Neuronal stem cell (in vitro differentiated cells): ENCODE measurements at regions not wholly inside any gene's neighbourhood (a gene's known extent, or its start where the extent isn't known, plus 50 kb on each side); places are given as distances from the start of the nearest gene placed in this dataset.
A peak's percentile ranks its signal among the peaks of the same experiment; 100 is the strongest.

Experiments
- DNase-seq: peaks from one replicate; pipeline ENCODE4 v3.0.0-alpha.2; 2013; ENCODE audit warnings: low spot score
- H2AFZ ChIP-seq: one replicate; pipeline ENCODE4 v1.6.1; 2013; ENCODE audit warnings: mild to moderate bottlenecking, low read length, inconsistent platforms
- H2AK5ac ChIP-seq: 2 replicates; pipeline ENCODE4 v1.6.1; 2013; ENCODE audit warnings: low read depth, mild to moderate bottlenecking, inconsistent platforms, low read length, moderate library complexity, mixed read lengths
- H2BK120ac ChIP-seq: 2 replicates; pipeline ENCODE4 v1.6.1; 2013; ENCODE audit warnings: low read depth, mild to moderate bottlenecking, inconsistent platforms, low read length, moderate library complexity, mixed read lengths
- H2BK12ac ChIP-seq: one replicate; pipeline ENCODE4 v1.6.1; 2013; ENCODE audit warnings: low read length, inconsistent platforms
- H2BK15ac ChIP-seq: 2 replicates; pipeline ENCODE4 v1.6.1; 2013; ENCODE audit warnings: mild to moderate bottlenecking, low read length, inconsistent platforms, mixed read lengths
- H2BK5ac ChIP-seq: one replicate; pipeline ENCODE4 v1.6.1; 2013; ENCODE audit warnings: inconsistent platforms, mild to moderate bottlenecking, low read length, moderate library complexity
- H3K14ac ChIP-seq: one replicate; pipeline ENCODE4 v1.6.1; 2013; ENCODE audit warnings: low read length, inconsistent platforms
- H3K18ac ChIP-seq: 2 replicates; pipeline ENCODE4 v1.6.1; 2013; ENCODE audit warnings: low read length, inconsistent platforms
- H3K23ac ChIP-seq: 2 replicates; pipeline ENCODE4 v1.6.1; 2013; ENCODE audit warnings: low read depth, mild to moderate bottlenecking, mixed read lengths, low read length, inconsistent platforms; ENCODE audit not compliant: poor library complexity
- H3K27ac ChIP-seq: replicated peaks from 3 replicates; pipeline ENCODE4 v1.5.1; 2013; ENCODE audit warnings: low read length, inconsistent platforms
- H3K27me3 ChIP-seq, 3 experiments: 2 replicates each; pipeline ENCODE4 v1.6.1; 2013; ENCODE audit warnings: low read length in 3 of 3, mild to moderate bottlenecking in 2 of 3, inconsistent platforms in 1 of 3, low read depth in 1 of 3, mixed read lengths in 1 of 3, moderate library complexity in 1 of 3; ENCODE audit not compliant: control insufficient read depth in 3 of 3, insufficient read depth in 3 of 3
- H3K36me3 ChIP-seq, 2 donors: replicated peaks in 1 of 2; 2 replicates each; pipeline ENCODE4 v1.6.1; 2013; ENCODE audit warnings: low read length in 2 of 2; ENCODE audit not compliant: control insufficient read depth in 2 of 2, insufficient read depth in 2 of 2
- H3K4ac ChIP-seq: 2 replicates; pipeline ENCODE4 v1.6.1; 2013; ENCODE audit warnings: inconsistent platforms, mild to moderate bottlenecking, low read length, moderate library complexity
- H3K4me1 ChIP-seq, 2 donors: 1 replicate in 1 of 2; 2 replicates in 1 of 2; pipeline ENCODE4 v1.6.1; 2013; ENCODE audit warnings: low read length in 2 of 2, low read depth in 1 of 2; ENCODE audit not compliant: control insufficient read depth in 2 of 2, insufficient read depth in 1 of 2
- H3K4me2 ChIP-seq: one replicate; pipeline ENCODE4 v1.6.1; 2013; ENCODE audit warnings: mild to moderate bottlenecking, low read length, inconsistent platforms; ENCODE audit not compliant: insufficient read depth, poor library complexity, severe bottlenecking
- H3K4me3 ChIP-seq, 2 donors: 2 replicates each; pipeline ENCODE4 v1.5.1; 2013; ENCODE audit warnings: low read length in 2 of 2, mild to moderate bottlenecking in 2 of 2, inconsistent platforms in 1 of 2, moderate library complexity in 1 of 2
- H3K79me1 ChIP-seq: one replicate; pipeline ENCODE4 v1.6.1; 2013; ENCODE audit warnings: low read depth, mild to moderate bottlenecking, inconsistent platforms, low read length, moderate library complexity
- H3K9ac ChIP-seq: one replicate; pipeline ENCODE4 v1.6.1; 2013; ENCODE audit warnings: mild to moderate bottlenecking, low read depth, low read length, inconsistent platforms; ENCODE audit not compliant: poor library complexity
- H3K9me3 ChIP-seq, 2 donors: replicated peaks in 1 of 2; 2 replicates each; pipeline versions ENCODE3 to v1.6.1; 2013; ENCODE audit warnings: low read length in 2 of 2, mild to moderate bottlenecking in 2 of 2, inconsistent platforms in 1 of 2, low read depth in 1 of 2, mixed read lengths in 1 of 2, moderate library complexity in 1 of 2; ENCODE audit not compliant: control insufficient read depth in 2 of 2, insufficient read depth in 1 of 2
- H4K8ac ChIP-seq: one replicate; pipeline ENCODE4 v1.6.1; 2013; ENCODE audit warnings: low read depth, mild to moderate bottlenecking, inconsistent platforms, low read length, moderate library complexity
- H4K91ac ChIP-seq: one replicate; pipeline ENCODE4 v1.6.1; 2013; ENCODE audit warnings: low read length, low read depth, mild to moderate bottlenecking, inconsistent platforms; ENCODE audit not compliant: poor library complexity
- WGBS, 2 donors: extraction: QIAGEN DNeasy Blood & Tissue Kit; methylation state at CpG; one replicate each; pipeline ENCODE4 v1.1.7; 2013; ENCODE audit warnings: missing lambda C conversion rate in 2 of 2, mixed read lengths in 1 of 2; ENCODE audit not compliant: insufficient read length in 2 of 2, insufficient replicate concordance in 1 of 2; ENCODE audit errors: extremely low coverage in 2 of 2; 5-methylcytosine and 5-hydroxymethylcytosine counted together

DNA sequence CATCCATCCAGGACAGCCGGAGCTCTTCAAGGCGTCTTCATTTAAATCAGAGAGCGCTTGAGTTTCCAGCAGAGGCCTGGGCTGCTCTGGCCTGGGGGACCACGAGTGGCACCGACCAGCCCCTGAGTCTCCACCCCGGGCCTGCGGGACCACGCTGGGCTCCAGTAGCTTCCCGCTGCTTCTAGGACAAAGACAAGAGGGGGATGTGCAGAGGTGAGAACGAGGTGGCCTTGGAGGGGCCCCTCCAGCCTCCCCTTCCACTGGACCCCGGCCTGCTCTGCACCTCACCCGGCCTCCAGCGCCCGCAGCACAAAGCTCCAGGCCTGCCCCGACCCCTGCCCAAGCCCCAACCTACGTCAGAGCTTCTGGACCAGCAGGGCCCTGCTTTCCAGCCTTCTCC is 81.6 kb downstream of the IRX2 start:
- WGBS, 2 donors = no CpG with 5 or more reads among the region's 16 CpGs
- peak overlapping the region; percentile 10 for H2AFZ ChIP-seq
- no peaks in the 10 kb centered on the region for H3K9me3 ChIP-seq
- H4K91ac ChIP-seq = no peak overlapping the region
- peaks cover 0 to 7% of the 10 kb centered on the region in 2 donors for H3K4me1 ChIP-seq
- no peak overlapping the region for H3K9ac ChIP-seq
- no peaks in the 10 kb centered on the region for H3K36me3 ChIP-seq
- H3K14ac ChIP-seq = no peak overlapping the region
- no peak overlapping the region for H3K4me3 ChIP-seq
- H3K4ac ChIP-seq = no peak overlapping the region
- no peak overlapping the region for H2BK120ac ChIP-seq
- H3K4me2 ChIP-seq = no peak overlapping the region
- no peaks in the 10 kb centered on the region for H3K79me1 ChIP-seq
- peak overlapping the region; percentile 37 for H2BK15ac ChIP-seq
- peak overlapping the region; percentile 18 for H3K23ac ChIP-seq
- no peaks in the 10 kb centered on the region for H3K27me3 ChIP-seq
- DNase-seq = no peak
- H2AK5ac ChIP-seq = no peak overlapping the region
- H3K27ac ChIP-seq = no peak overlapping the region
- H2BK12ac ChIP-seq = no peak overlapping the region
- H2BK5ac ChIP-seq = peak overlapping the region; percentile 25
- peak overlapping the region; percentile 46 for H3K18ac ChIP-seq
- no peak overlapping the region for H4K8ac ChIP-seq

- Histone ChIP-seq H3K9ac (peak overlapping the region; percentile 26), H3K18ac (no peak overlapping the region), H3K4me1 (peaks cover 0 to 7% of the 10 kb centered on the region in 2 donors), H2AK5ac (no peak overlapping the region), H2BK5ac (no peak overlapping the region), H4K91ac (no peak overlapping the region), H3K79me1 (no peaks in the 10 kb centered on the region), H2BK12ac (no peak overlapping the region), H3K9me3 (no peaks in the 10 kb centered on the region), H3K4me2 (no peak overlapping the region), H2BK120ac (no peak overlapping the region), H3K27me3 (no peaks in the 10 kb centered on the region), H2AFZ (no peak overlapping the region), H3K23ac (no peak overlapping the region), H3K14ac (no peak overlapping the region), H3K4ac (no peak overlapping the region), H2BK15ac (no peak overlapping the region), H3K4me3 (peak overlapping the region in 1 of 2 donors; percentile 42), H4K8ac (no peak overlapping the region), H3K27ac (no peak overlapping the region), H3K36me3 (no peaks in the 10 kb centered on the region)
- DNase-seq = no peak
- 100% methylated on average over 4 of the region's 4 CpGs; no CpG with 5 or more reads in 1 of the 2 donors for WGBS, 2 donors
Observed at GRCh38 chr5:2669259-2669658, 82.2 kb downstream of the IRX2 start.

- Histone ChIP-seq H2BK5ac (no peak overlapping the region), H3K4me2 (no peak overlapping the region), H4K8ac (no peak overlapping the region), H2BK15ac (no peak overlapping the region), H3K9ac (no peak overlapping the region), H3K4me1 (peaks cover 0 to 7% of the 10 kb centered on the region in 2 donors), H3K18ac (no peak overlapping the region), H2AFZ (peak overlapping the region; percentile 47), H2AK5ac (no peak overlapping the region), H2BK12ac (no peak overlapping the region), H3K4ac (no peak overlapping the region), H3K27me3 (no peaks in the 10 kb centered on the region), H3K4me3 (no peak overlapping the region), H3K9me3 (peaks cover 0 to 2% of the 10 kb centered on the region in 2 donors), H2BK120ac (no peak overlapping the region), H3K36me3 (no peaks in the 10 kb centered on the region), H3K23ac (no peak overlapping the region), H3K79me1 (no peaks in the 10 kb centered on the region), H4K91ac (no peak overlapping the region), H3K27ac (no peak overlapping the region), H3K14ac (no peak overlapping the region)
- DNase-seq = no peak
- WGBS, 2 donors = no CpG with 5 or more reads among the region's 11 CpGs
Observed at GRCh38 chr5:2666081-2666480, 85.4 kb downstream of the IRX2 start.

DNA sequence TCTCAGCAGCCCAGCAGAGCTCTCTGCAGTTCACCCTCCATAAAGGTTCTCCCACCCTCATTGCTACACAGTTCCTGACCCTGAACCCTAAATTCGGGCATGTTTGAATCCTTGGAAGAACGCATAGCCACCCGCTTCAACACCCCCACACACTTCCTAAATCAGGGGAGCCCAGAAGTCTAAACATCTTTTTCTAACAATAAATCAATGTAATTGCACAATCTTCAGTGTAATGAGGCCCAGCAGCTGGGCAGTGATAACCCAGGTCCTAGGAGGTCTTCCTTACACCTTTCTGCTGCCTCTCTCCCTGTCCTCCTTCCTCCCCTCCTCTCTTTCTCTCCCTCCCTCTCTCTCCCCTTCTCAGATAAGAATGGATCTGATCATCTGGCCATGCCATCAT is 88.0 kb downstream of the IRX2 start:
- peaks cover 0 to 11% of the 10 kb centered on the region in 2 donors for H3K4me1 ChIP-seq
- H3K14ac ChIP-seq = no peak overlapping the region
- no peak overlapping the region for H3K27ac ChIP-seq
- H2BK12ac ChIP-seq = no peak overlapping the region
- H3K23ac ChIP-seq = no peak overlapping the region
- H2AK5ac ChIP-seq = no peak overlapping the region
- DNase-seq = no peak
- H3K4me3 ChIP-seq = no peak overlapping the region
- no peak overlapping the region for H2BK5ac ChIP-seq
- H3K9ac ChIP-seq = no peak overlapping the region
- H3K18ac ChIP-seq = no peak overlapping the region
- peaks cover 0 to 2% of the 10 kb centered on the region in 2 donors for H3K9me3 ChIP-seq
- no peak overlapping the region for H3K4ac ChIP-seq
- no peak overlapping the region for H2AFZ ChIP-seq
- no peaks in the 10 kb centered on the region for H3K79me1 ChIP-seq
- no peaks in the 10 kb centered on the region for H3K36me3 ChIP-seq
- H3K27me3 ChIP-seq = no peaks in the 10 kb centered on the region
- no CpG with 5 or more reads among the region's 3 CpGs for WGBS, 2 donors
- H2BK15ac ChIP-seq = no peak overlapping the region
- no peak overlapping the region for H4K8ac ChIP-seq
- no peak overlapping the region for H2BK120ac ChIP-seq
- no peak overlapping the region for H3K4me2 ChIP-seq
- no peak overlapping the region for H4K91ac ChIP-seq
